GM19240 (cell line): ENCODE measurements at regions not wholly inside any gene's neighbourhood (a gene's known extent, or its start where the extent isn't known, plus 50 kb on each side); places are given as distances from the start of the nearest gene placed in this dataset.
"Not testable (repeated sequence)": the region's sequence is repeated elsewhere in the genome, so short reads cannot be mapped to it uniquely, and the experiment has no call there.

ENCODE experiments used
- DNase-seq: peaks from one replicate; pipeline ENCODE4 v3.0.0; 2011; ENCODE audit warnings: low spot score; ENCODE audit not compliant: insufficient read length

DNA sequence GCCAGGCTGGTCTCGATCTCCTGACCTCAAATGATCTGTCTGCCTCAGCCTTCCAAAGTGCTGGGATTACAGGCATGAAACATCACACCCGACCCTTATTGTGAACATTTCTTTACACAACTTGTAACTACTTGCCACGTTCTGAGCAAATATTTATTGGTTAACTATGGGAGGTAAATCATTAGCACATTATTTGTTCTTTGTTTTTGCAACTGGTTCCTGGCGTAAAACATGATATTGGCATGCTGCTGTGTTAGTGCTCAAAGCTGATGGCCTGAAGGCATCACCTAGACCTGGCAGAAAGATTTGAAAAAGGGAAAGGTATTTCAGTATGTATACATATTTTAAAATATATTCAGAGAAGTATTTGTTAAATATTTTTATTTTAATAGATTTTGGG lies 438.3 kb upstream of the PRKX start:
- DNase-seq: no peak

DNA sequence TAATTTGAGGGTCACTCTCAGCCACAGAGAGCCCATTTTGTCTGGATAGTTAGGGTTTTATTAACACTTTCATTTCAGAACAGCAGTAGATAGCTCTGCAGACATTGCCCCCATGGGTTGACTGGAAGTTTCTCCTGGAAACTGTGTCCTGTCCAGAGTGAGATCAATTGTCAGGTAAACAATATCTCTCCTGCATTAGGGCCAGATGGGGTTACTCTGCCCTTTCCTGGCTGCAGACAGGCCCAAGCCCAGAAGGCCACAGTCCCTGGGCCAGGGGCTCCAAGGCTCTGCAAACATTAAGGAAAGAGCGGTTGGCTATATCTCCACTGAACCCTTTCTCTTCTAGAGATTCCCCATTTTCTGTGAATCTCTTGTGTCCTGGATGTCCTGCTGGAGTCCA lies 436.8 kb upstream of the PRKX start:
- no peak for DNase-seq

DNA sequence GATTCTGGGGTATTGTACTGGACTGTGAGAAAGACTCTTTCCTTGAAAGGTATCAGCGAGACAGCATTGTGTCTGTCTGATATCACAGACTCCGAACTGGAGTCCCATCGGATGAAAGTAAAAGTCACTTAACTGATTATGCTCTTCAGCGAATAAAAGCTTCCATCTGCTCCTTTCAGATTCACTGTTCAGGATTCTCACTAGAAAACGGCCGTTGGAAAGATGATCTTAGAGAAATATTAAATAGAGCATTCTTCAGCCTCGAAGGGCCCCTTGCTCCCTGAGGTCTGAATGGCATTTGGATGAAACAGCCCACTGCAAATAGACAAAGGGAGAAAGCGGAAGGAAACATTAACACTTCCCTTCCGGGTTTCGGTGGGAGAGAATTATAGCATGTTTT lies 416.2 kb upstream of the PRKX start:
- no peak for DNase-seq

DNA sequence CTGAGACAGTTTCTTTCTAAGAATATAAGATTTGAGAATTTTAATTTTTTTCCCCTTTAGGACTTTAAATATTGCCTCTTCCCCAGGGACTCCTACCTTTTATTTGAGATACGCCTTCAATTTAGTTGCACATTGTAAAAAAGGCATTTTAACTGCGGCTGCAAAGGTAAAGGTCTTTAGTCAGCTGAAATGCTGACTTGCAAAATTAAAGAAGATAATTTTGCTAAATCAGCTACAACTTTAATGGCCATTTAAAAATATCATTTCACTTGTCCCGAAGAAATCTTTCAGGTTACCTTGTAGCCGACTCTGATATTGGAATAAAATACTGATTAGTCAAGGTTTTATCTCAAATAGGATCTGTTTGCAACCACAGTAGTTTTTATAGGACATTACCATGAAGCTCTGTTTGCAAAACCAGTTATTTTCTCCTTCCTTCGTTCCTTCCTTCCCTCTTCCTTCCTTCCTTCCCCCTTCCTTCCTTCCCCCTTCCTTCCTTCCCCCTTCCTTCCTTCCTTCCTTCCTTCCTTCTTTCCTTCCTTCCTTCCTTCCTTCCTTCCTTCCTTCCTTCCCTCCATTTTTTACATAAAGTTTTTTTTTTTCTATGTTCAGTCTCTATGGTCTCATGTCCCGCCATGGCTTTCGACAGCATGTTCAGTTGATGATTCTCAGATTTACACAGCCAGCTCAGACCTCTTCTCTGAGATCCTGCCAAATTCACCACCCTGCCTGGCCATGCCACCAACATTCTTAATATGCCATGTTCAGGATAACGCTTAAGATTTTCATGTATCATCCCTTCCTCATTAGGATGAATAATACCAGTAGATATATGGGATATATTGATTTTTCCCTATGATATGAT lies 405.4 kb upstream of the PRKX start:
- no peak for DNase-seq

DNA sequence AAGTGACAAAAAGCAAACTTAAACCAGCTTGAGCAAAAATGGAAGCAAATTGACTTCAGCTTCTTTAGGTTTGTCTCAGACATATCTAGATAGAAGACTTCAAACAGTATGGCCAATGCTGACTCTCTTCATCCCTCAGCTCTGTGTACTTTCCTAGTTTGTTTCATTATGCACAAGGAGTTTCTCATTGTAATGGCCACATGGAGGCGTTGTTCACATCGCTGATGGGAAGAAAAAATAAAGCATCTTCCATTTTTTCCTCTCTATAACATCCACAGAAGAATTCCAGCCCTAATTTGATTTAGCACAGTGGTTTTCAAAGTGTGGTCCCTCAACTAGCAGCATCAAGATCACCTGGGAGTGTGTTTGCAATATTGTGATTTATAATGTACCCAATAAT lies 397.5 kb upstream of the PRKX start:
- DNase-seq: no peak

DNA sequence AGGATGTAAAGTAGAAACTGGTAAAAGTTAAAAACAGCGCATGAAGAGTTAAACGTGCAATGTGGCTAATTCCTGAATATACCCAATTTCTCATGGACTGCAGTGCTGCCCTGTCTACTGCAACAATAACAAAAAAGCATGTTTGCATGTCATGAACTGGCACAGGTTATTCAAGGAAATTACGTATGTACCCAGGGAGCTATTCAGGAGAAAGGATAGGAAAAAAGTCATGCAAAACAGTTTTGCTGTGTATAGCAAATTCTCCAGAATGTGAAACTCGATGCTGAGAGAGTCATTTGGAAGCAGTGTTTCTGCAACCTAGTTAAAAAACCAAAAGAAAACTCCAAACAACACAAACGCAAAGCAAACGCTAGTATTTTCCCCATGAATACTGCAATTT lies 381.5 kb upstream of the PRKX start:
- no peak for DNase-seq

DNA sequence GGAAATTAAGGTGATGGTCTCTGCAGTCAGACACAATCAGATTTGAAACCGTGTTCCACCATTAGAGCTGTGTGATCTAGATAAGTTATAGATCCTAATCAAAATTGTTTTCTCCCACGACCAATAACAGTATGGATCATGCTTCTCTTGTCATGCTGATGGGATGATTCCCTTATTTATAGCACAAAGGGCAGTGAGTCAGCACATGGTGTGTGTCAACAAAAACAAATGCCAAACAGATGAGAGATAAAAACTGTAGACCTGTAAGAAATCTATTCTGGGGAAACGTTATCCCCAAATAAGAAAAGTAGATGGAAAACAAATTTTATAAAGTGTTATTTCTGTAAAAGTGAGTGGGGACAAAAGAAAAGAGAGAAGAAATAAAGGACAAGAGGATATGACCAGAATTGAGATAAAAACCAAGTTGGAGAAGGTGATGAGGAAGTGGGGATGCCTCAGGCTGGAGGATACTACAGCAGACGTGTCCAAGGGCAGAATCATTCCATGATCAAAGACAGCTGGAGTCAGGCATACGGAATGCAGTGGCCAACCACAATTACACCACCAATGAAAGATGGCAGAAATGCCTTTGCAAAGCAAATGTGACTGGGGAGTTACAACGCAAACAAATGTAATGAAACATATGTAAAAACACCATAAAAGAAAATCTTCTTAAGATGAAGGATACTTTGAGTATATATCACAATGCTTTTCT lies 377.8 kb upstream of the PRKX start:
- no peak for DNase-seq

DNA sequence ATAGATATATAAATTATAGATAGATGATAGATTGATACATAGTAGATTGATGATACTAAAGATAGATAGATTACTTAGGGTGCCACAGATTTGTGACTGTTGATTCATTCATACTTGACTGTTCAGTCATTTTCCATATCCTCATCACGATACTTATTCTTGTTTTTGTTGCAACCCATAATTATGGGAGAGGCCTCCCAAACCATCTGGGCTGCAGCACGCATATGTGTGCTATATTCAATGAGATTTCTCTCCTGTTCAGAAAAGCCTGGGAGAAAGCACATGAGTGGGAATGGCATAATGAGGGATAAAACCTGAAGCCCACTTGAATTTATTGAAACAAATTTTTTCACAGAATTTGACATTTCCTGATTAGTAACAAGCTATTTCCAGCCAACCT lies 346.4 kb upstream of the PRKX start:
- DNase-seq: no peak

DNA sequence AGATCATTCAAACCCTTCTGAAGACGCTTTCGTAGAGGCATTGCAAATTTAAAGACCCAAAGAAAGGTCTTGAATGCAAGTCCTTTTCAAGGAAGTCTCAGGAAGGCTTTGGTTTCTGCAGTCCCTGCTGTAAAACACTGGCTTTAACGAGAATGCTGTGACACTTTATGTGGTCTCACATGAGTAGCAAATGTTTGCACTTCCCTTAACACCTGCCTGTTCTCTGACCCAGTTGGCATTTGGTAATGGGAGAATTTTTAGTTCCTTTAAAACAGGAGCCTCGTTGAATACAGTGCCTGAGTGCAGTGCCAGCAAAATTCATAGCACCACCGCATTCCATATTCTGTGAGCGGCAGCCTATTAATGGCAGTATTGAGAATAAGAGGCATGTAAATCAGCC lies 330.5 kb upstream of the PRKX start:
- no peak for DNase-seq

DNA sequence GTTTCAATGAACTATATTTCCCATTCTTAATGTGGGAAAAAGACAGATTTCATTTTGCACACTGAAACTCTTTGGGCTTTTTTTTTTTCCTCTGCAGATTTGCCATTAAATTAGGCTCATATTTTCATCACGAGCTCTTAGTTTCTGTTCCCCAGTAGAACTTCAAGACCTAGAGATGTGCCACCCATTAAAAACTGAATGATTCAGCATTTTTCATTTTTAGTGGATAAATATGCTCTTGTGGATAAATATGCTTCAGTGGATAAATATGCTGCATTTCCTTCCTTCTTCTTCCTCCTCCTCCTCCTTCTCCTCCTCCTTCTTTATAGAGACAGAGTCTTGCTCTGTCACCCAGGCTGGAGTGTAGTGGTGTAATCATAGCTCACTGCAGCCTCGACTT lies 322.4 kb upstream of the PRKX start:
- DNase-seq: no peak

DNA sequence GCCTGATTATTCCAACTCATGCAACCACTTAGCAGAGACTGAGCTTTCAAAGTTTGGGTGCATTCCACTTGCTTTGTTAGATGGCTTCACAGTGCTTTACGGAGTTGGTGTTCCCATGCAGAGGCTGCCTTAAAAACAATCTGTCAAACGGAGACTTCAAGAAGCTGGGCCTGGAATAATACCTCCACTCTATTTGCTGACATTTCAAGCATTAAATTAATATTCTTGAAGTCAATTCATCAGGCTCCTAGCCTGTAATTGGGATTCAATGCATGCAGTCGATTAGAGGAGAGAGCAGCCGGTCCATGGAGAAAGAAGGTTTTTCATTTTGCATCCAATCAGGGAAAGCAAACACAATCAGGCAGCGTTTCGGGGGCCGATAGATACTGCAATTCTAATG lies 314.7 kb upstream of the PRKX start:
- no peak for DNase-seq

DNA sequence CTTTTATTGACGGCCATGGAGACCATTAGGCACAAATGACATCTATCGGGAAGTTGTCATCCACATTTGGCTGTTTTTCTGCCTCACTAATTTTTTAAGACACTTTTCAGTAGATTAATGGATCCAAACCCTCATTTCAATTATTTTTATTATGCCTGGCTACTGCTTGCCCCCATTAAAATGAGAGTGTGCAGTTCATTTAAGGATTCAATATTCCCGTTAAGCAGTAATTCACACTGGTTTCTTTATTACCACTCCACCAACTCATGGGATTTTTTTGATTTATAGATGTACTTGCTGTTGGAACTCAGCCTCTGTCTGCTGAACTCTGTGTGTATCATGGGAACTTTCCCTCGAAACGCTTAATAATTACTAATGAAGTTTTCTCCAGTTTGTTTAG lies 291.8 kb upstream of the PRKX start:
- DNase-seq: no peak

DNA sequence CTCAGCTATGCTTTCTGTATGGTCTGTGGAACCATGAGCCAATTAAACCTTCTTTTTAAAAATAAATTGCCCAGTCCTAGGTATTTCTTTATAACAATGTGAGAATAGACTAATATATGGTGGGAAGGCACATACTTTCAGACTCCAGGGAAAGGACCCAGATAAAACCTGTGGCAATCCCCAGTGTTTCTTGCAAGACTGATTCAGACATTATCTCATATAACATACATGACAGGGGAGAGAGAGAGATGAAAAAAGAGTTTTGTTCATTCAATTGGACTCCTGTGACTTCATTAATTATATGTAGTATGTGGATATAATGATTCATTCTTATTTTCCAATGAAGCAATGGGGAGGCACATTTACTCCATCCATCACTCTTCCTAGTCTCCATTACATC lies 291.4 kb upstream of the PRKX start:
- DNase-seq: no peak

DNA sequence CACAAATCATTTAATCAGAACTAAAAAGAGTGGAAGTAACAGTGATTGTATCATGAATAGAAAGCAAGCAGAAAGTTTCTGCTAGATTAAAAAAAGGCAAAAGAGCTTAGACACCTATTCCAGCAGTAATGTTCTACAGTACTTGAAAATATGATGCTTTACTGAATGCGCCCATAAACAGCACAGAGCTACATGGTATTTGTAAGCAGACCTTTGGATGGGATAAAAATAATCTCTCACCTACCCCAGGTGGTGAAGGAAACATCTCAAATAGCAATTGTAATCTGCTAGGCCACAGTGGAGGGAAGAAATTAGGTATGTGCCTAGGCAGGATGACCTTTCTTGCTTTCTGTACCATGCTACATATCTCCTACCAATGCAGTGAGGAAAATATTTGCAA lies 280.9 kb upstream of the PRKX start:
- no peak for DNase-seq

DNA sequence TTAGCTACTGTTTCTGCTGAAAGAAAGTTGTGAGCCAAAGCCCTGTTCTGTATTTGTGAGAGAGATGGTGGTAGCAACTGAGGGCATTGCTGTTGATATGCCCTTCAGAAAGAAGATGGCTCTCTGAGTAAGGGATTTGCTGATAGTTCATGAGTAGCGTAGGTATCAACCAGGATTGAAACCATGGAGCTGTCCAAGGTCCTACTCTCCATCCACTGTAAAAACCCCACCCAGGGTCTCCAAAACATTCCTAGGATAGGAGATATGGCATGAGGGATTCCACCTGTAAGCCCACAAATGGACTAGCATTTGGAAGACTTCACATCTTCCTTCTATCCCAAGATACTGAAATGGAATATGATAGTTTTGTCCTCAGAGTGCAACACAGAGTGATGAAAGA lies 277.1 kb upstream of the PRKX start:
- DNase-seq: no peak

DNA sequence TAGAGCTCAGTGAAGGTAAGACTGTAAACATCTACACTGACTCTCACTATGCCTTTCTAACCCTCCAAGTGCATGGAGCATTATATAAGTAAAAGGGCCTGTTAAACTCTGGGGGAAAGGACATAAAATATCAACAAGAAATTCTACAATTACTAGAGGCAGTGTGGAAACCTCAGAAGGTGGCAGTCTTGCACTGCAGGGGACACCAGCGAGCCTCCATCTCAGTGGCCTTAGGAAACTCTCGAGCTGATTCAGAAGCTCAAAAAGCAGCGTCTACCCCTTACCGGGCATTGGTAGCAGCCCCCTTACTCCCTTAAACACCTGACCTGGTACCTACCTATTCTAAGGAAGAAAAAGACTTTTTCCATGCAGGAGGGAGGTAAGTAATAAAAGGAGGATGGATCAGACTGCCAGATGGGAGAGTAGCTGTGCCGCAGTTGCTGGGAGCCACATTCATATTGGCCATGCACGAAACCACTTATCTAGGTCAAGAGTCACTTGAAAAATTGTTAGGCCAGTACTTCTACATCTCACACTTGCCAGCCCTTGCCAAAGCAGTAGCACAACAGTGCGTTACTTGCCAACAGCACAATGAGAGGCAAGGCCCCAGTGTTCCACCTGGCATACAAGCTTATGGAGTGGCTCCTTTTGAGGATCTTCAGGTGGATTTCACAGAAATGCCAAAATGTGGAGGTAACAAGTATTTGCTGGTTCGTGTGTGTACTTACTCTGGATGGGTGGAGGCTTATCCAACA lies 258.8 kb upstream of the PRKX start:
- not testable (repeated sequence) for DNase-seq

DNA sequence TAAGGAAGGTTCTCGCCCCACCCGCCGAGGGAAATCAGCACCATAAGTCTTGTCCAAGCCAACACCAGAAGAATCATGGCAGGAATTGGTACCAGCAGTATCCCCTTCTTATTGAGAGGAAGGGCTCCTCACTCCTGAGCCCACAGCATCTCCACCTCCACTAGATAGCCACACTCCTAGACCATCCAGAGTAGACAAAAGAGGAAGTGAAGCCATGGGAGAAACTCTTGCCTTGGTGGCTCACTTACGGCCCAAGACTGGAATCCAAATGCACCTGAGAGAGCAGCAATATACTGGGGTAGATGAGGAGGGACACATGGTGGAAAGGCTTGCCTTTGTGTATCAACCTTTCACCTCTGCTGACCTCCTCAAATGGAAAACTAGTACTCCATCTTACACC lies 255.3 kb upstream of the PRKX start:
- DNase-seq: no peak

DNA sequence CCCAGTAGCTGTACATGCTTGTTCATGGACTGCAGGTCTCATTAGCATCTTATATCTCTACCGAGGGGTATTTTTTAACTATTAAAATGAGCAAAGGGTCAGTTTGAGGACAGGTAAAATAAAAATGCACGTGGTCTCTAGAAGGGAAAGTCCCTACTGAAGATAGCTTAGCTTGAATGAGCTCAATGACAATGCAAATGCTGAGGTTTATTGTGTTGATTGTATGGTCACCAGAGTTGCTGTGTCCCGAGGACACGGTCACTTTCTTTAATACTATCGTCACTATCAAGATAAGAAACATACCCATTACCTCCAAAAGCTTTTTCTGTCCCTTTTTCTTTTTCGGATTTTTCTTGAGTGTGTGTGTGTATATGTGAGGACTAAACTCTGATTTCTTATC lies 250.5 kb upstream of the PRKX start:
- no peak for DNase-seq

DNA sequence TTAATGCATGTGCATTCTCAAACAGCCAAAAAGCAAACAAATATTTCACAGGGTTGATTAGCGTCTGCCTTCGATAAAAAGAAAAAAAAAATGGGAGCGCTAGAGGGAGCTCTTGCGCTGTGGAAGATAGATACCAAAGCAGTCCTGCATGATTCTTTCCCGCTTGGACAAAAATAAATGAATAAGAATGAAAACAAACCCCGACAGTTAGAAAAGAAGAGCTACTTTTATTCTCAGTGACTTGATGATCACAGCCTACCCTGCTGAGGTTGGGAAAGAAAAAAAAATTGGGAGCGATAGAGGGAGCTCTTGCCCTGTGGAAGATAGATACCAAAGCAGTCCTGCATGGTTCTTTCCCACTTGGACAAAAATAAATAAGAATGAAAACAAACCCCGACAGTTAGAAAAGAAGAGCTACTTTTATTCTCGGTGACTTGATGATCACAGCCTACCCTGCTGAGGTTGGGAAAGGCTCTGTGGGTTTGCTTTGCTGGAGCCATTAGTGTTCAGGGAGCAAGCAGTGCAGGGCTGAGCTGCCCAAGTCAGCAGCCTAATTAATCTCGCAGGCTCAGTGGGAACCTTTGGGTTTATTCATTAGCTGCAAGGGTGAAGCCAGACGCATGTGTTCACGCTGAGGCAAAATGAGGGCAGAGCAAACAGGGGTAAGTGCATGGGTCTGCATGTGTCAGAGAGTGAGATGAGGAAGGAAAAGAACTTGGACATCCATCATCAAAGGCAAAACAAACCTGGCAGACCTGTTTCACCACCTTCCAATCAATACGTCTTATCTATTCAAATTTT lies 249.3 kb upstream of the PRKX start:
- no peak for DNase-seq

DNA sequence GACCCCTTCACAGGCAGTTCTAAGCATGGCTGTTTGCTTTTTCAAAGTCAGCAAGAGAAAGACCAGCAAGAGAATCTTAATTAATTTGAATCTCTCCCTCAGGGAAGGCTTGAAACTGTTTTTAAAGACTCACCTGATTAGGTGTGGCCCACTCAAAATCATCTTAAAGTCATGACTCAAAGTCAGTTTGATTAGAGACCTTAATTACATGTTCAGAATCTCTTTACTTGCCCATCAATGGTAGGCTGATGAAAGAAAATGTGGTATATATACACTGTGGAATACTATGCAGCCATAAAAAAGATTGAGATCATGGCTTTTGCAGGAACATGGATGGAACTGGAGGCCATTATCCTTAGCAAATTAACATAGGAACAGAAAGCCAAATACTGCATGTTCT lies 247.5 kb upstream of the PRKX start:
- DNase-seq: no peak

DNA sequence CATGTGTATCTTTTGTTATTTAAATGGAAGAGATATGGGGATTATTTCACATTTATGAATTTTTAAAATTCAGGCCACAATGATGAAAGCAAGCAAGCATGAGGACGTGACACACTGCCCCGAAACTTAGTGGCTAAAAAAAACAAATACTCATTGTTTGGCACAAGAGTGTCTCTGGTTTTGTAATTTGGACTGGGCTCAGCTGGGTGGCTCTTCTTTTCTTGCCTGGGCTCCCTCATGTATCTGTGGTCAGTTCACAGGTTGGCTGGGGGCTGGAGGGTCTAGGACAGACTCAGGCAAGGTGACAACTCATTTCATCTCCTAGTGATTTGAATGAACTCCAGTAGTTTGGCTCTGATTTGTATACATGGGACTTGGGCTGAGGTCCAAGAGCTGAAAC lies 238.4 kb upstream of the PRKX start:
- no peak for DNase-seq

DNA sequence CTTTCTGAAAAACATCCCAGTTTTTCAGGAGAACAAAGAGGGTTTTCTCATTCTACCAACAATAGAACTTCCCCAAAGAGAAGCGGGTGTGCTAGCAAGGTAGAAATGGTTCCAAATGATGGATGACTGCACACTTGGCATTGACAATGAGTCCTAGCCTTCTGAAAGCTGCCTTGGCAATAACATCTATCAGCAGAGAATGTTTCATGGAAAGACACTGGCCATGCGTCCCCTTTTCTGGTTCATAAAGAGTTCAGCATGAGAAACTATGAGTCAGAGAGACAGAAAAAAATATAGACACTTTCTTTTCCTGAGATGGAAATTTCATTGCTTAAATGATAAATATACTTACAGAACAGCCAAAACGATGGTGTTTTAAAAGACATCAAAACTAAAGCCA lies 236.9 kb upstream of the PRKX start:
- no peak for DNase-seq
